A172 (cell line): ENCODE measurements at regions not wholly inside any gene's neighbourhood (a gene's known extent, or its start where the extent isn't known, plus 50 kb on each side); places are given as distances from the start of the nearest gene placed in this dataset.
A peak's percentile ranks its signal among the peaks of the same experiment; 100 is the strongest.

Source experiments
- DNase-seq: peaks from one replicate; pipeline ENCODE4 v3.0.0-alpha.2; 2015; ENCODE audit warnings: low spot score

DNA sequence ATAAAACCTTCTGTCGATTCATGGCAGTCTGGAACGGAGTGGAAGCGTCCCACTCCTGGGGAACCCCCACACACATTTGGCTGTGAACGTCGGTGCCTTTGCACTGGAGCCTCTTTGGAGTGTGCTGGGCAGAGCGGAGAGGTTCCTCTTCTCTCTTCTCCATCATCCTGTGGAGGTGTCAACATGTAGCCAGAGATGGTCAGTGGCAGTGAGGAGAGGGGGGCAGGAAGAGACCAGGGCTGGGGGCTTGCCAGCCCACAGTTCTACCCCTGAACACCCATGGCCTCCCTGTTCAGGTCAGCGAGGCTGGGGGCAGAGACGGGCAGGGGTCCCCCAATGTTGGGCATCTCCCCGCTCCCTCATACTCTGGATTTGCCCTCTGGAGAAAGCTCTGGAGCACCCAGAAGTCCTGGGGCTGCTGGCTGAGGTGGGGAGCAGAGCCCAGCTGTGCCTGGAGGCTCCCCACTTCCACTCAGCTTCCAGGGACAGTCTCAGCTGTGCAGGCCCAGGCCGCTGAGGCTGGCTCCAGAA, 223.7 kb downstream of the SEC14L1 start:
- DNase-seq, result no peak

DNA sequence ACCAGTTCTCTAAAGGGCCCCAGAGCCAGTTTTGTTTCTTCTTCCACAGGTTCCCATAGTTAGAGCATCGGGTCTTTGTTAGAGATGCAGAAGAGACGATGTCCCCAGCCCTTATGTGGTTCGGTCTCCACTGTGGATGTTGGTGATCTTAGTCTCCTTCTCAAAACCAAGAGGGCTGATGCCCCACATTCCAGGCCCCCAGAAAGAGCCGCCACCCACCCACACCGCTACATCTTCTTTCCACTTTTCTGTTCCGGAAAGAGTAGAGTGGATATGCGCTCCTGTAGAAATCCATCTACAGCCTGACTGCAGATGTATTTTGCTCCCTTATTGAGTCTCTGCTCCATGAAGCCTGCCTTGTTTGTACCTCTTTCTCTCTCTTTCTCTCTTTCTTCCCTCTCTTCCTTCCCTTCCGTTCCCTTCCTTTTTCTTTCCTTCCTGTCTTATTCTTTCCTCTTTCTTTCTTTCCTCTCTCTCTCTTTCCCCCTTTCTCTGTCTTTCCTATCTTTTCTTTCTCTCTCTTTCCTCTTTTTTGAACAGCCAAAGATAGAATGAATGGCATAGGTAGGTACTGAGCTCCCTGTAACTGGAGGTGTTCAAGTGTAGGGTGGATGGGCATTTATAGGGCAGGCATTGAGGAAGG, 224.3 kb downstream of the SEC14L1 start:
- no peak for DNase-seq

DNA sequence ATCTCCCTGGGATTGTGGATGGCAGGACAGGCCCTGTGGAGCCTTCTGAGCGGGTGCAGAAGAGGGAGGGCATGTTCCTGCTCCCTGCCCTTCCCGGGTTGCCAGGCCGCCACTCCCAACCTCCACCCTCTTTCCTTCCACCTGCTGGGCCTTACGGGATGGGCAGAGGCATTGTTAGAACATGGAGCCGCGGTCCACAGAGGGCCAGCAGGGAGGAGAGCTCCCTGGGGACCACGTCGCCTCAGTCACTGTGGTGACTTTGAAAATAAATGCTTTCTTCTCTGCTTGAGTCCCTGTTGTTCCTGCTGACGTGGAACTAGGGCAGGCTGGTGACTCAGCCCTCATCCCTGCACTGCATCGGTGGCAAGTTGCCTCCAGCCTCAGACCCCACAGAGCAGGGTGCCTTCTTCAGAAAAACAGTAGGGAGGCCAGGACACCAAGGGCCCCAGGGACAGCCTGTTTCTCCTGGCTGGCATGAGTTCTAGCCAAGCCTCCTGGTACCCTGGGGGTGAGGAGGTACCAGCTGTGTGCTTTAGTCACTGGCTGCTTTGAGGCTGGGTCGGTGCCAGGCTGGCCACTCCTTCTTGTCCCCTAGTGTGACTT, 224.9 kb downstream of the SEC14L1 start:
- DNase-seq, result peak; percentile 92

DNA sequence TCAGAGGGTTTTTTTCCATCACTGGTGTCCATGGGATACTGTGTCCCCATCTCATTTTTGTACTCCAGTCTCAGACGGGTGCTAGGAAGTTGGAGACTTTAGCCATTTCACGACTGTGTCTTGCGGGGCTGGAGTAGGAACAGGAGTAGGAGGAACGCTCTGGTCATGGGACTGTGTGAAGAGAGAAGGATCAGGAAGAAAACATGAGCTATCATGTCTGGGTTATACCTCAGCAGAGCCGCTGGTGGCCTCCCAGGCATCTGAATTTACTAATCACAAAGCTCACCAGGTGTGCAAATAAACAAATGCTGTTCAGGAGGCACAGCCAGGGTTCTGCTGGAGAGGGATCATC, 225.4 kb downstream of the SEC14L1 start:
- no peak for DNase-seq

DNA sequence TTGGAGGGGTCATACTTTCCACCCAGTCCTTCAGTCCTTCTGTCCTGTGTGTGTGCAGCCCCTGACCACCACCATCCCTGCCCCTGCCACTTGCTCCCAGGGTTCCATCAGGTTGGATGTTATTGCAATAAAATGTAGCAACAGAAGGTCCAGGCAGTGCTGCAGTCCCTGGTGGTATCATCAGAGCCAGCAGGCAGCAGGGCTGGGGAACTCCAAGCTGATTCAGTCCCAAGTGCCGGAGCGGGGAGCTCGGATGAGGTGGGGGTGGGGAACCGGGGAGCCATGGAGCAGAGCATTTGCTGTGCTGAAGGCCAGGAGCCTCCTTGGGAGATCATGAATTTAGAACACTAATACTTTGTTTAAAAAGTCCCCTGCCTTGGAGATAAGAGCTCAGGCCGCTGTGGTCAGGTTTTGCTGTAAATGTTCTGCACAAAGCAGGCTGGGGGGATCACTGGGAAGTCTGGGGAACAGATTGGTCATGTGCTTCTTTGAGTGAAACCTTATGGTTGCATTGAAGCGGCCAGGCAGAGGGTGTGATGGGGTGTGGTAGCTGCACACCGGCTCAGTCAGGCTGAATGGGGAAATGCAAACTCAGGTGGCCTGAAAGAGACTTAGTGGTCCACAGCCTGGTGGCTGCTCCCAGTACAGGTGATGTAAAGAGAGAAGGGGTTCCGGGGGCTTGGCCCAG, 225.9 kb downstream of the SEC14L1 start:
- DNase-seq, result no peak

DNA sequence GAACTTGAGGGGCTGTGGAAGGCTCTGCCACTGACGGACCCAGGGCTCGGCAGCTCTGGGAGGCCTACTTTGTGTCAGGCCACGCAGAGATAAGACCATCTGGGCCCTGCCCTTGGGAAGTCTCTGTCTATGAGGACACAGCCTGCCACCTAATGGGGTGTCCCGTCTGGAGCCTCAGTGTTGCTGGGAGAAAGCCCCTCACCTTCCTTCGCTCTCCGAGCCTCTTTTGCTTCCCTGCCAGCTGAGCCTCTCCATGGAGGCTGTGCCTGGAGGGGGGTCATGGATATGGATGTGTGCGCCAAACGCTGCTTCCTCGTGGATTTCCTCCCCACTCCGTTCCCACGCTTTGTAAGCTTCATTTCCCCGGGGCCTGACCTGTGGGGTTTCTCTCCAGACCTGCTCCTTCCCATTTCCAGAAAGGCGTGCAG, 228.8 kb downstream of the SEC14L1 start:
- no peak for DNase-seq

DNA sequence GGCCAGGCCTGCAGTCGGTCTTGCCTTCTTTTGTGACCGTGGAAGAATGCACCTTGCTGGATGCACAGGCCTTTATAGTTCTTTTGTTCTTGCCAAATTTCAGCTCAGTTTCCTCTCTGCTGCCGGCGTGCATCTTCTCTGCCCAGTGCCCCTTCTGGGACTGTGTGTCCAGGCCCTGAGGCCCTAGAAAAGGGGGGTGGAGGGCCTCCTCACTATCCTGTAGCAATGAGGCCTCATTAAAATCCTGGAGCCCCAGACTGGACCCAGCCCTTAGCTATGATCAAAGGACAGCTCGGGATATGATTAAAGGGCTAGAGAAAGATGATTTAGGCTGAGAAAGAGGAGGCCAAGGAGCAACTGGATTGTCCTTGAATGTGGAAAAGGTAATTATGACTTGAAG, 229.8 kb downstream of the SEC14L1 start:
- DNase-seq, result no peak

DNA sequence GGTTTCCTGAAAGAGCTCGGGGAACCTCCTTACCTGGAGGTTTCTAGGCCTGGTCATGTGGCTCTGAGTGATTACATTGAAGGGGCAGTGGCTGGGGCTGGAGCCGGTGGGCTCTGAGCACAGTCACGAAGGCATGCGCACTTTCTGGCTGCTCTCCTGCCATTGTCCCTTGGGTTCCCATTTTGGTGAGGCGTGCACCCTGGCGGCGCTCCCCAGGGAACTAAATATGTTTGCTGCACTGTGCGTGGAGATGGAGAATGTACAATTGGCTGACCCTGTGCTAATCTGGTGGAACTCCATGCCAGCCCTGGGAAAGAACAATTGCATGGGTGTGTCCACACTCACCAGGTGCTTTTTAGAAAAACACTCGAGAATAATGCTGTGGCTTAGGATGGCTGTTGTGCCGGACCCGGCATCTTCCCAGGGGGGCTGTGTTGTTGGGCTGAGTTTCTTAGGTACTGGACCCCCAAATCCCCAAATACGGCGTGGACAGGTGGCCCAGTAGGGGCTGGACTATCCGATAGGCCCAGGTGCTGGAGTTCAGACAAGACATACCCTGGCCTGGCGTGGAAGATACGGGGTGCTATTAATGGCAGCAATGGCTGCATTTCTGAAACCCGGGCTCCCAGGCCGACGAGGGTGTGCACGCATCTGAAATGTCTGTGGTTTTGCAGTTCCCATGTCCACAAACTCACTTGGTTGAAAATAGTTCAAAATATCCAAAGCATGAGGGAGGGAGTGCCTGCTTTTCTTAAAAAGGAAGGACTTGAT, 230.5 kb downstream of the SEC14L1 start:
- no peak for DNase-seq

DNA sequence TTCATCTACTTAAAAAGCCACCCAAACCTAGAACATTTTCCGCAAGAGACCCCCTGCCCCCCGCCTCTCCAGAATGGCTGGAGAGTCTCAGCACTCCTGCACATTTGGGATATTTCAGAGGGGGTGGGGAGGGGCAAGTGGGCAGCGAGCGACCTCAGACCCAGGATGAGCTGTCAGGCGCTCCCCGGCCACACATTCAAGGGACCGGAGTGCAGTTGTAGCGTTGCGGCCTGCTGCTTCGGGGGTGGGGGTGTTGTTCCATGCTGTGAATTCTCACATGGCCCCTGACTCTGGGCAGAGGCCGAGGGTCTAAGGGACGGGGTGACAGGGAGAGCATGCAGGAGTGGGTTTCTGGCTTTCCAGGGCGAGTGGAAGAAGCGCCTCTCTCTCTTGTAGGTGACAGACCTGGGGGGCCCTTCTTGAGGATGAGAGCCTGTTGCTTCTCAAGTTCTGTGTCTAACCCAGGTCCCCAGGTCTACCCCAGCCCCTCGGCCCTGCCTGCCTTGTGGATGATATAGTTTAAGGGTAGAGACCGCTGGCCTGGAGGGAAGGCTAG, 231.2 kb downstream of the SEC14L1 start:
- DNase-seq, result no peak

DNA sequence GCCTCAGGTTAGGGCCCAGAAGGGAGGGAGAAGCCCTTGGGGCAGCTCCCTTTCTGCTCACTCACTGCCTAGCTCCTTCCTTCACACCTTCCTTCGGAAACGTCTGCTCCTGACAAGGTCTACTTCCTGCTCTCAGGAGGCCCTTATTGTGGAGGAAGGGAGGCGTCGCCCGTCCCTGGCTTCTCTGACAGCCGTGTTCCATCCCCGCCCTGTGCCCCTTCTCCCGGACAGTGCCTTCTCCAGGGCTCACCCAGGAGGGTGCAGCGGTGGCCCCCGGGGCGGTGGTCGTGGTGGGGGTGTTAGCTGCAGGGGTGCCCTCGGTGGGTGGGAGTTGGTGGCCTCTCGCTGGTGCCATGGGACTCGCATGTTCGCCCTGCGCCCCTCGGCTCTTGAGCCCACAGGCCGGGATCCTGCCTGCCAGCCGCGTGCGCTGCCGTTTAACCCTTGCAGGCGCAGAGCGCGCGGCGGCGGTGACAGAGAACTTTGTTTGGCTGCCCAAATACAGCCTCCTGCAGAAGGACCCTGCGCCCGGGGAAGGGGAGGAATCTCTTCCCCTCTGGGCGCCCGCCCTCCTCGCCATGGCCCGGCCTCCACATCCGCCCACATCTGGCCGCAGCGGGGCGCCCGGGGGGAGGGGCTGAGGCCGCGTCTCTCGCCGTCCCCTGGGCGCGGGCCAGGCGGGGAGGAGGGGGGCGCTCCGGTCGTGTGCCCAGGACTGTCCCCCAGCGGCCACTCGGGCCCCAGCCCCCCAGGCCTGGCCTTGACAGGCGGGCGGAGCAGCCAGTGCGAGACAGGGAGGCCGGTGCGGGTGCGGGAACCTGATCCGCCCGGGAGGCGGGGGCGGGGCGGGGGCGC, 231.9 kb downstream of the SEC14L1 start:
- no peak for DNase-seq

DNA sequence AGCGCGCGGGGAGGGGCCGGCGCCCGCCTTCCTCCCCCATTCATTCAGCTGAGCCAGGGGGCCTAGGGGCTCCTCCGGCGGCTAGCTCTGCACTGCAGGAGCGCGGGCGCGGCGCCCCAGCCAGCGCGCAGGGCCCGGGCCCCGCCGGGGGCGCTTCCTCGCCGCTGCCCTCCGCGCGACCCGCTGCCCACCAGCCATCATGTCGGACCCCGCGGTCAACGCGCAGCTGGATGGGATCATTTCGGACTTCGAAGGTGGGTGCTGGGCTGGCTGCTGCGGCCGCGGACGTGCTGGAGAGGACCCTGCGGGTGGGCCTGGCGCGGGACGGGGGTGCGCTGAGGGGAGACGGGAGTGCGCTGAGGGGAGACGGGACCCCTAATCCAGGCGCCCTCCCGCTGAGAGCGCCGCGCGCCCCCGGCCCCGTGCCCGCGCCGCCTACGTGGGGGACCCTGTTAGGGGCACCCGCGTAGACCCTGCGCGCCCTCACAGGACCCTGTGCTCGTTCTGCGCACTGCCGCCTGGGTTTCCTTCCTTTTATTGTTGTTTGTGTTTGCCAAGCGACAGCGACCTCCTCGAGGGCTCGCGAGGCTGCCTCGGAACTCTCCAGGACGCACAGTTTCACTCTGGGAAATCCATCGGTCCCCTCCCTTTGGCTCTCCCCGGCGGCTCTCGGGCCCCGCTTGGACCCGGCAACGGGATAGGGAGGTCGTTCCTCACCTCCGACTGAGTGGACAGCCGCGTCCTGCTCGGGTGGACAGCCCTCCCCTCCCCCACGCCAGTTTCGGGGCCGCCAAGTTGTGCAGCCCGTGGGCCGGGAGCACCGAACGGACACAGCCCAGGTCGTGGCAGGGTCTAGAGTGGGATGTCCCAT, 232.8 kb downstream of the SEC14L1 start:
- no peak for DNase-seq

DNA sequence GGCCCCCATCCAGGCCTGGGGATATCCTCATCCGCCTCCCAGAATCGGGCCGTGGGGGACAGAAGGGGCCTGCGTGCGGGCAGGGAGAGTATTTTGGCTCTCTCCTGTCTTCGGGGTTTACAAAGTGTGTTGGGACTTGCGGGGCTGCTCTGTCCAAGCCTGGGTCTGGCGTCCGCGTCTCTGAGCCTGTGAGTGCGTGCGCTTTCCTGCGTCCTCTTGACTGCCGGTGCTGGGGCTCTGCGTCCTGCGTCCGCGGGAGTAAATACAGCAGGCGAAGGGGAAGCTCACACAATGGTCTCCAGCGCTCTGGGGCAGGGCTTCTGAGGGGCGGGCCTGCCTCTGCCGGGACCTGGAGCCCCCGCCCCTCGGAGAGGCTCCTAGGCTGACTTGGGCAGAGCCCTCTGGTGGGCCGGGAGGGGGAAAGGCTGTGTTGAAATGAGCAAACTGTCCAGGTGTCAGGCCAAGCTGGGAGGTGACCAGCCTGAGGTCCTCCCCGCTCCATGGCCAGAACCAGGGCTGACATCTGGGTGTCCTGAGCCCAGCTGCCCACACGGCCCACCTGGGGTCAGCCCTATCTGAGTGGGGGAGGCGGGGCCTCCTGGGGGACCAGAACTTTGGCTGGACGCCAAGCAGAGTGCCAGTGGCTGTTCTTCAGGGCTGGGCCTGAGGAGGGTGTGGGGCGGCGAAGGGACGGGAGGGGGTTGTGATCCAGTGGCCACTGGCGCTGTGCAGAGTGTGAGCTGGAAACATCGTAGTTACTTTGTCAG, 233.6 kb downstream of the SEC14L1 start:
- DNase-seq, result no peak

DNA sequence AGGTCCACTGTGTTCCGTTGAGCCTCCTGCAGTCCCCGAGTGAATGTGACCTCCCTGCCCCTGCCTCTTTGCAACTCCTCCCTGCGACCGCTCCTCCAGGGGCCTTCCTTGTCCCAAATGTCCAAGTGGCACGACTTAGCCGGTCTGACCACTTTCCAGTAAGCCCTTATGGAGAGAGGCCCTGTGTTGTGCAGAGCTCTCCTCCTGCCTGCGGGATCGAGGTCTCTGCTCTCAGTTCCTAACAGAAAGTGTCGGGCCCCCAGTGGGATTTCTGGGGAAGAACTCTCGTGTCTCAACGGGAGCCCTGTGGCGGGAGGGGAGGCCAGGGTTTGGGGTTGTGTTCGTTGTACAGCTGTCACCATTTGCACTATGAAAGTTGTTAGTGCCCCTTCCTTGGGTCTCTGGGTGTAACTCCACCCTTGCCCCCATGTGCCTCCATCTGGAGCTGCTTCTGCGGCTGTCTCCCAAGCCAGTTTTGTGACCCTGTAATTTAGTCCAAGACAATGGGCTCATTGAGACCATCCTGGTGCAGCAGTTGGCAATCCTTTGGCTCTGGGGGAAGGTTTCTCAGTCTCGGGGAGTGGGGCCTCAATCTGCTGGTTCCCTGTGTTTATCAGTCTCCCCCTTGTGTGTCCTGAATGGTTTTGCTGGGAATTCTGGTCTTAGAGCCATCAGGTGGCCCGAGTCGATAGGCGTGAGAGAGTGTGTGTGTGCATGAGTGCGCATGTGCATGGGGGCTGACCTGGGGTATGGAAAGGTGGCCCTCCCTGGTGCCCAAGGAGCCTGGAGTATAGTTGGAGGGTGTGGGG, 234.5 kb downstream of the SEC14L1 start:
- no peak for DNase-seq

DNA sequence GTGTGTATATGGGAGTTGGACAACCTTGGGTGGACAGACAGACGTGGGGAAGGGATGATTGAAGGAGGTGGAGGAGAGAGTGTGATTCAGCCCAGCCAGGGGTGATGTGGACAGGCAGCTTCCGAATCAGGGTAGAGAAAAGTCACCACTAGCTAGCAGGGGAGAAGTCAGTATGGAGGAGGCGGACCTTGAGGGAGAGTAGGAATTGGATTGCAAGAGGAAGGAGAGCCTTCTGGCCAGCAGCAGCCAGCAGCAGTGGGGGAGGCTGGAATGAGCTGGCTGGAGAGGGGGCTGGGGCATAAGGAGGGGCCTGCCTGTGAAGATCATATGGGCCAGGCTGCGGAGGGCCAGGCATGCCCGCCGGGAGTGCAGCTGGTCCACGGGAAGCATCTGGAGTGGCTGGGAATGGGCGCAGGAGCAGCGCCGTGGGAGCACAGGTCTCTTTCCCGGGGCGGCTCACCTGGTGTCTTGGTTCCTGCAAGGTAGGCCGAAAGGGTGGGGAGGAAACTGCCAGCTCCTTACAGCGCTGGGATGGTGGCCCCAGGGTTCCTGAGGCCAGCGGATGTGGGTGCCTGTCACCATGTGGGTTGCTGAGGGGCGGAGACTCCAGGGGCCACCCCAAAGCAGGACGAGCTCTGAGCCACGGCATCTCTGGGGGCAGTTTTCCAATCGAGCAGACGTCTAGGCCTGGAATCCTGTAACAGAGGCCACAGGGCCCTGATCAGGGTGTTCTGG, 235.3 kb downstream of the SEC14L1 start:
- DNase-seq, result no peak

DNA sequence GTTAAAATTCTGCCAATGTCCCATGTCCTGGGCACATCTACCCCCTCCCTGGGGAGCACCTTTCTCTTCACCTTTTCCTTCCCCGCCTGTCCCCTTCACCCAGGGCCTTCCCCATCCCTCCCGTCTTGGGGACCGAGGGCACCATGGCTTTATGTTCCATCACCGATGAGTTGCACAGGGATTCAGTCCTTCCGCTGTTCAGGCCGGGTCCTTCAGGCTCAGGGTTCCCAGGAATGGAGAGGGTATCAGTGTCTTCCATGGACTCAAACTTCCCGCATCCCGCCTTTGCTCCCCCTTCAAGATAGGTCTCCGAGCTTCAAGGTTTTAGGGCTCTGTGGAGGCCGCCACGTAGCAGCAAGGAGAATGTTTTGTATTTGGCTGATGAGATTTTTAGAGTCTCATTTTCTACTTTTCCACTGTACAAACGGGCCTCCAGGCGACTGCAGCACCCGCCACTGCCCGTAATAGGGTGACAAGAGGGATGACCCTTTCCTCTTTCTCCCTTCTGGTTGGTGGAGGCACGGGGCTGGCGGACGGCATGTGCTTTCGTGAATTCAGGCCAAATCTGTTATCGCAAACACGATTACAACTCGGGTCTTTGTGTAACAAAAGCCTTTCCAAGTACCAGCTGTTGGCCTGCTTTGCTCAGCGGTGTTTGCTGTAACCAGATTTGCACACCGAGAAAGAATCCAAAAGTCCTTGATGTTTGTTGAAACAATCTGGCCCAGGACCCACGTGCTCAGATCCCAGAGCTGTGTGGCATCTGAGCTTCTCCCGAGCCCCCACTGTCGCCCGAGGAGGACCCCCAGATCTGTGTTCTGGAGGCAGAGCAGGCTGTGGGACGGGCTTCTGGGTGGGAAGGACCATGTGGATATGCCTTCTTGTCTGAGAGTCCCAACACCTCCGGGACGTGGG, 236.3 kb downstream of the SEC14L1 start:
- DNase-seq, result no peak

DNA sequence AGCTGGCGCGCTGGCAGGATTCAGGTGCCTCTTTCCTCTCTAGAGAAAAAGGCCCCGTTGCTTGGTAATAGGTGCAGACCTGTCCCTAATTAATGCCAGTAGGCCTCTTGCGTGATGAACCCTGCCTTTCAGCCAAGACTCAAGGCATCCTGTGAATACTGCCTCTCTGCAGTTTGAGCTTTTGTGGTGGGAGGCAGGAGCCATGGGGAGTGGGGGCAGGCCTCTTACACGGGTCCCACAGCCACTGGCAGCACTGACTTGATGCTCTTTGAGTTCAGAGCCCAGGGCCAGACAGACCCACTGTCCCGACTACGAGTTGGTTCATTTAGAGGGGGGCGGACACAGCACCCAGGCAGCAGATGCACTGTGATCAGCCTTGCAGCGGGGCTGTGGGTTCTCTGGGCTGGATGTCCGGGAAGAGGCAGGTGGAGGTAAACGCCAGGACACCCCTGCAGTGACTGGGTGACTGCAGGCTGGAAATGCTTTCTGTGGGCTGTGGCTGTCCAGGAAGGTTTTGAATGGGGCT, 237.0 kb downstream of the SEC14L1 start:
- DNase-seq, result no peak
